Suprapubic skin (tissue), 4 donors: ENCODE measurements at regions not wholly inside any gene's neighbourhood (a gene's known extent, or its start where the extent isn't known, plus 50 kb on each side); places are given as distances from the start of the nearest gene placed in this dataset.

ENCODE experiments used
- EP300 ChIP-seq: sonication (generic); formaldehyde crosslinking; IDR thresholded peaks from one replicate; pipeline ENCODE4 v1.6.1; 2017; ENCODE audit warnings: antibody characterized with exemption
- POLR2AphosphoS5 ChIP-seq, 3 donors: sonication (generic); formaldehyde crosslinking; IDR thresholded peaks; one replicate each; pipeline ENCODE4 v1.6.1; 2017; ENCODE audit warnings: antibody characterized with exemption in 3 of 3
- TF ChIP-seq, protein P1 (sequence below), 2 donors: fragments of 200-600 bp in 1 of 2; fragments of 450-650 bp in 1 of 2; sonication (generic) in 1 of 2; IDR thresholded peaks; one replicate each; pipeline ENCODE4 v1.5.1; 2016 to 2019; ENCODE audit warnings: antibody characterized with exemption in 2 of 2, mild to moderate bottlenecking in 1 of 2, moderate library complexity in 1 of 2

DNA sequence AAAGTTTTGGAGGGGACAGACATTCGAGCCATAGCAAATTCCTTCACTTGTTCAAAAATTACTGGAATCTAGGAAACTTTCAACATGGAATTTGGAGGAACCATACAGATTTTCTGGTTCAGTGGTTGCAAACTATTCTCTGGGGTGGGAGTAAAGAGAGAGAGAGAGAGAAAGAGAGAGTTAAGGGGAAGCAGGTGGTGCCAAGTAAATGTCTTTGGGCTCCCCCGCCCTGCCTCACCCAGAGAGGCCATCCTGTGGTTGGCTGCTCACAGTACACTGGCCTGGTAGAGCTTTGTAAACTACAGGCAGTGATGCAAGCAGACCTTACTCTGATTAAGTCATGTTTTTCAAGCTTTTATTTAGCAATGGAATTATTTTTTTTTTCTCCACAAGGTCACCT is 82.6 kb downstream of the ADAMTS15 start:
- no peak for TF ChIP-seq EP300
- TF ChIP-seq, protein P1, sequence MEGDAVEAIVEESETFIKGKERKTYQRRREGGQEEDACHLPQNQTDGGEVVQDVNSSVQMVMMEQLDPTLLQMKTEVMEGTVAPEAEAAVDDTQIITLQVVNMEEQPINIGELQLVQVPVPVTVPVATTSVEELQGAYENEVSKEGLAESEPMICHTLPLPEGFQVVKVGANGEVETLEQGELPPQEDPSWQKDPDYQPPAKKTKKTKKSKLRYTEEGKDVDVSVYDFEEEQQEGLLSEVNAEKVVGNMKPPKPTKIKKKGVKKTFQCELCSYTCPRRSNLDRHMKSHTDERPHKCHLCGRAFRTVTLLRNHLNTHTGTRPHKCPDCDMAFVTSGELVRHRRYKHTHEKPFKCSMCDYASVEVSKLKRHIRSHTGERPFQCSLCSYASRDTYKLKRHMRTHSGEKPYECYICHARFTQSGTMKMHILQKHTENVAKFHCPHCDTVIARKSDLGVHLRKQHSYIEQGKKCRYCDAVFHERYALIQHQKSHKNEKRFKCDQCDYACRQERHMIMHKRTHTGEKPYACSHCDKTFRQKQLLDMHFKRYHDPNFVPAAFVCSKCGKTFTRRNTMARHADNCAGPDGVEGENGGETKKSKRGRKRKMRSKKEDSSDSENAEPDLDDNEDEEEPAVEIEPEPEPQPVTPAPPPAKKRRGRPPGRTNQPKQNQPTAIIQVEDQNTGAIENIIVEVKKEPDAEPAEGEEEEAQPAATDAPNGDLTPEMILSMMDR (IDR thresholded peaks at IDR 0.05): no peak
- no peak for TF ChIP-seq POLR2AphosphoS5 (IDR thresholded peaks at IDR 0.05)
